SU-DHL-6 (cell line): ENCODE measurements at regions not wholly inside any gene's neighbourhood (a gene's known extent, or its start where the extent isn't known, plus 50 kb on each side); places are given as distances from the start of the nearest gene placed in this dataset.

Experiments used
- H2AFZ ChIP-seq: fragments of 200-600 bp; sonication (generic); 2 replicates; pipeline ENCODE4 v1.6.1; 2014; ENCODE audit warnings: low read depth, mild to moderate bottlenecking, moderate library complexity, mixed read lengths, antibody characterized with exemption, low read length; ENCODE audit not compliant: severe bottlenecking
- H3F3A ChIP-seq: fragments of 200-600 bp; shearing (Covaris generic); 2 replicates; pipeline ENCODE4 v1.6.0; 2016; ENCODE audit warnings: antibody characterized with exemption, mild to moderate bottlenecking; ENCODE audit not compliant: insufficient read depth
- H3K27ac ChIP-seq: fragments of 200-600 bp; sonication (generic); 2 replicates; pipeline ENCODE4 v1.5.1; 2016; ENCODE audit warnings: low read depth, mild to moderate bottlenecking, low read length, moderate library complexity, mixed read lengths
- H3K27me3 ChIP-seq: fragments of 200-600 bp; sonication (generic), shearing (Covaris generic); 2 replicates; pipeline ENCODE4 v1.6.0; 2014; ENCODE audit warnings: mild to moderate bottlenecking, low read length
- H3K36me3 ChIP-seq: fragments of 200-600 bp; sonication (generic); 2 replicates; pipeline ENCODE4 v1.6.1; 2014; ENCODE audit warnings: mild to moderate bottlenecking, low read length, mixed read lengths
- H3K4me2 ChIP-seq: fragments of 300-600, 200-600 bp; shearing (Covaris generic), sonication (generic); 2 replicates; pipeline ENCODE4 v1.6.0; 2014; ENCODE audit warnings: low read length, low read depth, mild to moderate bottlenecking; ENCODE audit not compliant: poor library complexity, severe bottlenecking
- H3K4me3 ChIP-seq: fragments of 200-600 bp; sonication (generic); 2 replicates; pipeline ENCODE4 v1.5.1; 2014; ENCODE audit warnings: antibody characterized with exemption, low read length, mild to moderate bottlenecking, mixed read lengths; ENCODE audit not compliant: insufficient read depth, poor library complexity, severe bottlenecking
- H3K79me2 ChIP-seq: fragments of 200-600 bp; sonication (generic); 2 replicates; pipeline ENCODE4 v1.6.1; 2014; ENCODE audit warnings: mild to moderate bottlenecking, low read length, moderate library complexity; ENCODE audit not compliant: insufficient read depth
- H3K9ac ChIP-seq: fragments of 200-600 bp; sonication (generic); 2 replicates; pipeline ENCODE4 v1.7.0; 2014; ENCODE audit warnings: mild to moderate bottlenecking, low read length
- H3K9me2 ChIP-seq: fragments of 200-600 bp; sonication (generic); replicated peaks from 2 replicates; pipeline ENCODE4 v1.6.1; 2014; ENCODE audit warnings: low read length; ENCODE audit not compliant: insufficient read depth
- H3K9me3 ChIP-seq: fragments of 200-600 bp; sonication (generic); 2 replicates; pipeline ENCODE4 v1.6.1; 2014; ENCODE audit warnings: low read length, mixed read lengths; ENCODE audit not compliant: insufficient read depth
- H4K20me1 ChIP-seq: fragments of 200-600 bp; sonication (generic); 2 replicates; pipeline ENCODE4 v1.6.1; 2014; ENCODE audit warnings: low read depth, mild to moderate bottlenecking, antibody characterized with exemption, low read length, moderate library complexity, mixed read lengths
- EZH2phosphoT487 ChIP-seq: fragments of 200-600 bp; sonication (generic), shearing (Covaris generic); conservative IDR thresholded peaks from 2 replicates; pipeline ENCODE4 v1.6.1; 2018; ENCODE audit warnings: mild to moderate bottlenecking, antibody characterized with exemption, low read length, moderate library complexity, mixed read lengths
- TF ChIP-seq, protein P1 (sequence below): fragments of 200-600 bp; sonication (generic); IDR thresholded peaks from one replicate; pipeline ENCODE4 v1.5.1; 2017; ENCODE audit warnings: antibody characterized with exemption, mild to moderate bottlenecking, low read length, moderate library complexity; ENCODE audit not compliant: insufficient read depth, poor library complexity, severe bottlenecking

DNA sequence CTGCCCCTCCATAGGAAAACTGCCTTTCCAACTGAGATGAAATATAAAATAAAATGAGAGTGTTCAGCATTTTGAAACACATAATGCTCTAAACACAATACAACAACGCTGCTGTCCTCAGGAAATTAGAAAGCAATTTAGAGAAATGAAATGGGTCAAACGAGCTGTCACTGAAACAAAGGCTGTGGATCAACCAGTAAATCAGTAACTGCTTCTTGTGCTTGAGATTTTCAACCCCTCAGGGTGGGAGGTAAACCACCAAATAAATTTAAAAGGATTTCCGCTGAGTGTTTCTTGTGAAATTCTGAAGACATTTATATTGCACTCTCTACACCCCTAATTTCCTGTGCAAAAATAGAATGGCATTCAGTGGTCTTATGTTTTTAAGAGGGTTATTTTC, 657.1 kb upstream of the SEL1L start:
- H3K9me2 ChIP-seq, result no peaks in the 10 kb centered on the region

DNA sequence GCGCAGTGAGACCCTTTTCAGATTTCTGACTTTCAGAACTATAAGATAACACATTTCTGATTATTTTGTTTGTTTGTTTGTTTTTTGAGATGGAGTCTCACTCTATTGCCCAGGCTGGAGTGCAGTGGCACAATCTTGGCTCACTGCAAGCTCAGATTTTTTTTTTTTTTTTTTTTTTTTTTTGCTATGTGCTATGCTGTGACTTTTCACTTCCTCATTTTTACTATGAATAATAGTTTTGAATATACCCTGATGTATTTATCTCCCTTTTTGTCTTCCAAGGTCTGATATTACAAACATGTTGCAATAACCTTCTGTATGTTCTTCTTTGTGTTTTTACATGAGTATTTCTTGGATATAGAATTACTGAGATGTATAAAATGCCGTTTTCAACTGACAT, 658.7 kb upstream of the SEL1L start:
- H3K9me2 ChIP-seq, result no peaks in the 10 kb centered on the region
- H3K9me3 ChIP-seq, result no peaks in the 10 kb centered on the region
- H3K4me3 ChIP-seq, result no peak overlapping the region
- no peaks in the 10 kb centered on the region for H3K27me3 ChIP-seq
- H3K36me3 ChIP-seq, result no peaks in the 10 kb centered on the region
- no peak overlapping the region for H2AFZ ChIP-seq
- TF ChIP-seq, protein P1, sequence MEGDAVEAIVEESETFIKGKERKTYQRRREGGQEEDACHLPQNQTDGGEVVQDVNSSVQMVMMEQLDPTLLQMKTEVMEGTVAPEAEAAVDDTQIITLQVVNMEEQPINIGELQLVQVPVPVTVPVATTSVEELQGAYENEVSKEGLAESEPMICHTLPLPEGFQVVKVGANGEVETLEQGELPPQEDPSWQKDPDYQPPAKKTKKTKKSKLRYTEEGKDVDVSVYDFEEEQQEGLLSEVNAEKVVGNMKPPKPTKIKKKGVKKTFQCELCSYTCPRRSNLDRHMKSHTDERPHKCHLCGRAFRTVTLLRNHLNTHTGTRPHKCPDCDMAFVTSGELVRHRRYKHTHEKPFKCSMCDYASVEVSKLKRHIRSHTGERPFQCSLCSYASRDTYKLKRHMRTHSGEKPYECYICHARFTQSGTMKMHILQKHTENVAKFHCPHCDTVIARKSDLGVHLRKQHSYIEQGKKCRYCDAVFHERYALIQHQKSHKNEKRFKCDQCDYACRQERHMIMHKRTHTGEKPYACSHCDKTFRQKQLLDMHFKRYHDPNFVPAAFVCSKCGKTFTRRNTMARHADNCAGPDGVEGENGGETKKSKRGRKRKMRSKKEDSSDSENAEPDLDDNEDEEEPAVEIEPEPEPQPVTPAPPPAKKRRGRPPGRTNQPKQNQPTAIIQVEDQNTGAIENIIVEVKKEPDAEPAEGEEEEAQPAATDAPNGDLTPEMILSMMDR, result no peak
- no peak for TF ChIP-seq EZH2phosphoT487
- H3K79me2 ChIP-seq, result no peaks in the 10 kb centered on the region
- no peaks in the 10 kb centered on the region for H3F3A ChIP-seq
- H3K4me2 ChIP-seq, result no peak overlapping the region
- H3K27ac ChIP-seq, result no peak overlapping the region
- H3K9ac ChIP-seq, result no peak overlapping the region
- H4K20me1 ChIP-seq, result no peaks in the 10 kb centered on the region

More for the DNA sequence above, 657.1 kb upstream of the SEL1L start:
- TF ChIP-seq, protein P1, result no peak
- no peak for TF ChIP-seq EZH2phosphoT487
- H3K27ac ChIP-seq, result no peak overlapping the region
- H3K36me3 ChIP-seq, result no peaks in the 10 kb centered on the region
- no peaks in the 10 kb centered on the region for H3K9me3 ChIP-seq
- H3K79me2 ChIP-seq, result no peaks in the 10 kb centered on the region
- no peaks in the 10 kb centered on the region for H3F3A ChIP-seq
- H3K9ac ChIP-seq, result no peak overlapping the region
- no peak overlapping the region for H2AFZ ChIP-seq
- no peak overlapping the region for H3K4me2 ChIP-seq
- no peaks in the 10 kb centered on the region for H4K20me1 ChIP-seq
- no peak overlapping the region for H3K4me3 ChIP-seq
- no peaks in the 10 kb centered on the region for H3K27me3 ChIP-seq

DNA sequence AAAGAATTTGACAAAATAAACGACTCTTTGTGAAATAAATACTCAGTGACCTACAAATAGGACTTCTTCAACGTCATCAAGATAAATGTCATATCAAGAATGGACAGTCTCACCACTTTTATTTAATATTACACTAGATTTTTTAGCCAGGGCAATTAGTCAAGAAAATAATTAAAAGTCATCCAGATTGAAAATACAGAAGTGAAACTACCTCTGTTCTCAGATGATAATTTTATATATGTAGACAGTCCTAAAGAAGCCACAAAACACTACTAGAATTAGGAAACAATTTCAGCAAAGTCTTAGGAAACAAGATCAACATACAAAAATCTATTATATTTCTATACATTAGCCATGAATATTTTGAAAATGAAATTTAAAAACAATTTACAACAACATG, 689.6 kb upstream of the SEL1L start:
- no peak overlapping the region for H3K4me3 ChIP-seq
- no peak overlapping the region for H3K4me2 ChIP-seq
- no peaks in the 10 kb centered on the region for H3K79me2 ChIP-seq
- no peaks in the 10 kb centered on the region for H3F3A ChIP-seq
- no peaks in the 10 kb centered on the region for H3K36me3 ChIP-seq
- H3K9me2 ChIP-seq, result no peaks in the 10 kb centered on the region
- no peak overlapping the region for H2AFZ ChIP-seq
- H3K27me3 ChIP-seq, result no peaks in the 10 kb centered on the region
- no peak overlapping the region for H3K27ac ChIP-seq
- H3K9ac ChIP-seq, result no peak overlapping the region
- TF ChIP-seq, protein P1, result no peak
- TF ChIP-seq EZH2phosphoT487, result no peak
- H4K20me1 ChIP-seq, result no peaks in the 10 kb centered on the region
- no peaks in the 10 kb centered on the region for H3K9me3 ChIP-seq

DNA sequence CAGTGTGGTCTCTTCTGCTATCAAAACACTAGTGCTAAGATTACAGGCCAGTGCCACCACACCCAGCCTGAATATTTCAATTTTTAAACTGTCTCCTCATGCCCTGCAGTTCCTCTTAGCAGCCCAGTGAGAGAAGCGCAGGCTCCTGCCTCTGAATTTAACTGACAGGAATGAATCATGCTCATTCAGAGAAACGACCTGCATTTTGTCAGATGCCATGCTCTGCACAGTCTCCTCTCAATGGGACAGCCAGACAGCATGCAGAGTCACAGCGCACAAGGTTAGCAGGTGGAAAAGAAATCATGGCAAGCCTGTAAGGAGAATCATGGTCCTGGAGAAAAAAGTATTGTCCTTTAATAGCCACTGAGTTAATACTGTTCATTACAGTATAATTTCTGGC, 691.0 kb upstream of the SEL1L start:
- H3K9me2 ChIP-seq, result no peaks in the 10 kb centered on the region
- H4K20me1 ChIP-seq, result no peaks in the 10 kb centered on the region
- H3K4me3 ChIP-seq, result no peak overlapping the region
- no peak overlapping the region for H3K9ac ChIP-seq
- H3K36me3 ChIP-seq, result no peaks in the 10 kb centered on the region
- TF ChIP-seq, protein P1, result no peak
- TF ChIP-seq EZH2phosphoT487, result no peak
- H3K27ac ChIP-seq, result no peak overlapping the region
- H3F3A ChIP-seq, result no peaks in the 10 kb centered on the region
- H3K79me2 ChIP-seq, result no peaks in the 10 kb centered on the region
- no peaks in the 10 kb centered on the region for H3K27me3 ChIP-seq
- no peaks in the 10 kb centered on the region for H3K9me3 ChIP-seq
- no peak overlapping the region for H3K4me2 ChIP-seq
- no peak overlapping the region for H2AFZ ChIP-seq
